ENCODE measurements at regions not wholly inside any gene's neighbourhood (a gene's known extent, or its start where the extent isn't known, plus 50 kb on each side); places are given as distances from the start of the nearest gene placed in this dataset.

GRCh38 chr7:9030976-9031375, 597.6 kb downstream of the NXPH1 start:
- TF ChIP-seq POLR2AphosphoS5 (IDR thresholded peaks at IDR 0.05) (no peak), CTCF (IDR thresholded peaks at IDR 0.05) (no peak), POLR2A (IDR thresholded peaks at IDR 0.05) (no peak)

All from sigmoid colon (tissue), 4 donors.